Nephron (organoid): ENCODE measurements at regions not wholly inside any gene's neighbourhood (a gene's known extent, or its start where the extent isn't known, plus 50 kb on each side); places are given as distances from the start of the nearest gene placed in this dataset.

ENCODE experiments used
- H3K27ac Mint-ChIP-seq, 3 experiments: 2 replicates each; pipeline ENCODE4 v1.8.0; 2020; ENCODE audit warnings: mixed read lengths in 3 of 3, mild to moderate bottlenecking in 2 of 3, moderate library complexity in 1 of 3
- H3K27me3 Mint-ChIP-seq: 2 replicates; pipeline ENCODE4 v1.8.0; 2021; ENCODE audit warnings: low read depth, mild to moderate bottlenecking, moderate library complexity, mixed read lengths
- H3K36me3 Mint-ChIP-seq: 2 replicates; pipeline ENCODE4 v1.8.0; 2020; ENCODE audit warnings: low read depth, mixed read lengths
- H3K4me1 Mint-ChIP-seq: 2 replicates; pipeline ENCODE4 v1.8.0; 2020; ENCODE audit warnings: mixed read lengths
- H3K4me3 Mint-ChIP-seq, 3 experiments: 2 replicates each; pipeline ENCODE4 v1.8.0; 2020; ENCODE audit warnings: mild to moderate bottlenecking in 3 of 3, mixed read lengths in 3 of 3, moderate library complexity in 2 of 3
- H3K9me3 Mint-ChIP-seq: 2 replicates; pipeline ENCODE4 v1.8.0; 2020; ENCODE audit warnings: mixed read lengths
- CTCF ChIP-seq, 3 experiments: fragments of 200-600 bp; sonication (generic); IDR thresholded peaks; one replicate each; pipeline ENCODE4 v1.5.0; 2021; ENCODE audit warnings: antibody characterized with exemption in 3 of 3; ENCODE audit not compliant: unreplicated experiment in 3 of 3

- no peak overlapping the region for H3K4me3 Mint-ChIP-seq
- H3K27me3 Mint-ChIP-seq = no peaks in the 10 kb centered on the region
- no peak for TF ChIP-seq CTCF (IDR thresholded peaks at IDR 0.05; ENCODE audit: unreplicated experiment in 3 of 3)
- no peaks in the 10 kb centered on the region for H3K4me1 Mint-ChIP-seq
- no peak overlapping the region for H3K27ac Mint-ChIP-seq
- no peaks in the 10 kb centered on the region for H3K36me3 Mint-ChIP-seq
- no peaks in the 10 kb centered on the region for H3K9me3 Mint-ChIP-seq
Observed at GRCh38 chr13:62799931-62800436, 1384.3 kb upstream of the PCDH20 start.

- no peaks in the 10 kb centered on the region for H3K4me1 Mint-ChIP-seq
- H3K27me3 Mint-ChIP-seq = no peaks in the 10 kb centered on the region
- H3K27ac Mint-ChIP-seq = no peak overlapping the region
- no peak overlapping the region for H3K4me3 Mint-ChIP-seq
- no peaks in the 10 kb centered on the region for H3K36me3 Mint-ChIP-seq
- TF ChIP-seq CTCF (IDR thresholded peaks at IDR 0.05; ENCODE audit: unreplicated experiment in 3 of 3) = no peak
- no peaks in the 10 kb centered on the region for H3K9me3 Mint-ChIP-seq
Observed at GRCh38 chr13:62799038-62799535, 1383.4 kb upstream of the PCDH20 start.

- TF ChIP-seq CTCF (IDR thresholded peaks at IDR 0.05; ENCODE audit: unreplicated experiment in 3 of 3) = no peak
- Mint-ChIP-seq H3K27me3 (no peaks in the 10 kb centered on the region), H3K36me3 (no peaks in the 10 kb centered on the region), H3K4me1 (no peaks in the 10 kb centered on the region), H3K27ac (no peak overlapping the region), H3K9me3 (no peaks in the 10 kb centered on the region), H3K4me3 (no peak overlapping the region)
Observed at GRCh38 chr13:62793850-62794249, 1378.2 kb upstream of the PCDH20 start.

- Mint-ChIP-seq H3K9me3 (no peaks in the 10 kb centered on the region), H3K27ac (no peak overlapping the region), H3K4me3 (no peak overlapping the region), H3K36me3 (no peaks in the 10 kb centered on the region), H3K4me1 (no peaks in the 10 kb centered on the region), H3K27me3 (no peaks in the 10 kb centered on the region)
- TF ChIP-seq CTCF (IDR thresholded peaks at IDR 0.05; ENCODE audit: unreplicated experiment in 3 of 3) = no peak
Observed at GRCh38 chr13:62781866-62782265, 1366.2 kb upstream of the PCDH20 start.

- Mint-ChIP-seq H3K4me1 (no peaks in the 10 kb centered on the region), H3K9me3 (no peaks in the 10 kb centered on the region), H3K27ac (no peak overlapping the region), H3K4me3 (no peak overlapping the region), H3K36me3 (no peaks in the 10 kb centered on the region), H3K27me3 (no peaks in the 10 kb centered on the region)
- TF ChIP-seq CTCF (IDR thresholded peaks at IDR 0.05; ENCODE audit: unreplicated experiment in 3 of 3) = no peak
Observed at GRCh38 chr13:62779161-62779560, 1363.5 kb upstream of the PCDH20 start.

GRCh38 chr13:62767473-62767872 is 1351.8 kb upstream of the PCDH20 start:
- Mint-ChIP-seq H3K4me1 (no peaks in the 10 kb centered on the region), H3K4me3 (no peak overlapping the region), H3K36me3 (no peaks in the 10 kb centered on the region), H3K27ac (no peak overlapping the region), H3K9me3 (no peaks in the 10 kb centered on the region), H3K27me3 (no peaks in the 10 kb centered on the region)
- TF ChIP-seq CTCF (IDR thresholded peaks at IDR 0.05; ENCODE audit: unreplicated experiment in 3 of 3) = no peak
